OCI-LY3 (cell line): ENCODE measurements at regions not wholly inside any gene's neighbourhood (a gene's known extent, or its start where the extent isn't known, plus 50 kb on each side); places are given as distances from the start of the nearest gene placed in this dataset.

Experiments used
- EZH2phosphoT487 ChIP-seq: fragments of 200-600 bp; shearing (Covaris generic); IDR thresholded peaks from 2 replicates; pipeline ENCODE4 v1.6.1; 2018; ENCODE audit warnings: antibody characterized with exemption, mixed run types, low read depth
- TF ChIP-seq, protein P1 (sequence below): fragments of 200-600, 300-600 bp; sonication (generic); IDR thresholded peaks from 2 replicates; pipeline ENCODE4 v1.5.1; 2014; ENCODE audit warnings: antibody characterized with exemption, low read length, low read depth

- TF ChIP-seq, protein P1, sequence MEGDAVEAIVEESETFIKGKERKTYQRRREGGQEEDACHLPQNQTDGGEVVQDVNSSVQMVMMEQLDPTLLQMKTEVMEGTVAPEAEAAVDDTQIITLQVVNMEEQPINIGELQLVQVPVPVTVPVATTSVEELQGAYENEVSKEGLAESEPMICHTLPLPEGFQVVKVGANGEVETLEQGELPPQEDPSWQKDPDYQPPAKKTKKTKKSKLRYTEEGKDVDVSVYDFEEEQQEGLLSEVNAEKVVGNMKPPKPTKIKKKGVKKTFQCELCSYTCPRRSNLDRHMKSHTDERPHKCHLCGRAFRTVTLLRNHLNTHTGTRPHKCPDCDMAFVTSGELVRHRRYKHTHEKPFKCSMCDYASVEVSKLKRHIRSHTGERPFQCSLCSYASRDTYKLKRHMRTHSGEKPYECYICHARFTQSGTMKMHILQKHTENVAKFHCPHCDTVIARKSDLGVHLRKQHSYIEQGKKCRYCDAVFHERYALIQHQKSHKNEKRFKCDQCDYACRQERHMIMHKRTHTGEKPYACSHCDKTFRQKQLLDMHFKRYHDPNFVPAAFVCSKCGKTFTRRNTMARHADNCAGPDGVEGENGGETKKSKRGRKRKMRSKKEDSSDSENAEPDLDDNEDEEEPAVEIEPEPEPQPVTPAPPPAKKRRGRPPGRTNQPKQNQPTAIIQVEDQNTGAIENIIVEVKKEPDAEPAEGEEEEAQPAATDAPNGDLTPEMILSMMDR = no peak
- TF ChIP-seq EZH2phosphoT487 = no peak
These were observed 124.6 kb downstream of the ZC3H11B start for GRCh38 chr1:219488275-219488674.
